B cell (primary cell): ENCODE measurements at regions not wholly inside any gene's neighbourhood (a gene's known extent, or its start where the extent isn't known, plus 50 kb on each side); places are given as distances from the start of the nearest gene placed in this dataset.

Experiments used
- ATAC-seq: fragments of 200-7000 bp; cut with Tn5 transposase; one replicate; pipeline ENCODE4 v1.10.0; 2021; ENCODE audit warnings: low read depth, mild to moderate bottlenecking, moderate number of reproducible peaks, moderate library complexity
- CTCF ChIA-PET: fragments of 350-600 bp; sonication (Branson Sonifier 250); formaldehyde crosslinking; loops from one replicate; lab custom pipeline; 2021; ENCODE audit warnings: antibody characterized with exemption, inconsistent platforms; lab: Charles Lee
- POLR2A ChIA-PET: fragments of 350-600 bp; sonication (Branson Sonifier 250); formaldehyde crosslinking; loops from one replicate; lab custom pipeline; 2021; ENCODE audit warnings: antibody characterized with exemption; lab: Charles Lee
- DNase-seq: peaks from one replicate; pipeline ENCODE4 v3.0.0; 2013
- H2AFZ ChIP-seq: 2 replicates; pipeline ENCODE4 v1.6.1; 2012; ENCODE audit warnings: mild to moderate bottlenecking, low read depth, low read length; ENCODE audit not compliant: insufficient read depth, poor library complexity, severe bottlenecking
- H3K27ac ChIP-seq, 2 donors: 1 replicate in 1 of 2; 2 replicates in 1 of 2; pipeline ENCODE4 v1.5.1; 2012 to 2013; ENCODE audit warnings: low read length in 2 of 2, mild to moderate bottlenecking in 2 of 2, moderate library complexity in 1 of 2
- H3K27me3 ChIP-seq, 4 experiments: fragments of 200-600 bp in 1 of 4; sonication (generic) in 1 of 4; replicated peaks in 1 of 4; 1 replicate in 2 of 4; 2 replicates in 2 of 4; pipeline versions ENCODE4 v1.6.1 to v1.7.0; 2013 to 2016; ENCODE audit warnings: low read length in 3 of 4, mild to moderate bottlenecking in 2 of 4, mixed read lengths in 1 of 4, moderate library complexity in 1 of 4; ENCODE audit not compliant: insufficient read depth in 4 of 4, control insufficient read depth in 3 of 4; ENCODE audit errors: control extremely low read depth in 1 of 4
- H3K36me3 ChIP-seq, 2 experiments: replicated peaks in 1 of 2; 1 replicate in 1 of 2; 2 replicates in 1 of 2; pipeline versions ENCODE4 v1.6.1 to v1.7.1; 2013; ENCODE audit warnings: low read length in 1 of 2; ENCODE audit not compliant: insufficient read depth in 2 of 2, control insufficient read depth in 1 of 2; ENCODE audit errors: control extremely low read depth in 1 of 2, extremely low read depth in 1 of 2
- H3K4me1 ChIP-seq, 2 donors: fragments of 200-600 bp in 1 of 2; sonication (generic) in 1 of 2; 1 replicate in 1 of 2; 2 replicates in 1 of 2; pipeline versions ENCODE4 v1.5.1 to v1.6.1; 2013 to 2017; ENCODE audit warnings: low read length in 2 of 2; ENCODE audit not compliant: control insufficient read depth in 2 of 2, insufficient read depth in 2 of 2
- H3K4me2 ChIP-seq: replicated peaks from 2 replicates; pipeline ENCODE3; 2012; ENCODE audit warnings: mild to moderate bottlenecking, low read depth, low read length; ENCODE audit not compliant: poor library complexity, severe bottlenecking
- H3K4me3 ChIP-seq, 5 experiments: fragments of 200-600 bp in 1 of 5; sonication (generic) in 1 of 5; 1 replicate in 3 of 5; 2 replicates in 2 of 5; pipeline versions ENCODE4 v1.5.1 to v1.7.0; 2011 to 2016; ENCODE audit warnings: low read length in 4 of 5, mild to moderate bottlenecking in 4 of 5, low read depth in 2 of 5, control low read depth in 1 of 5, moderate library complexity in 1 of 5; ENCODE audit not compliant: insufficient read depth in 1 of 5; ENCODE audit errors: control extremely low read depth in 1 of 5, extremely low read depth in 1 of 5
- H3K79me2 ChIP-seq: fragments of 200-600 bp; sonication (generic); one replicate; pipeline ENCODE4 v1.6.0; 2016; ENCODE audit warnings: low read length; ENCODE audit not compliant: control insufficient read depth, insufficient read depth
- H3K9ac ChIP-seq: fragments of 200-600 bp; sonication (generic); 2 replicates; pipeline ENCODE4 v1.6.1; 2017; ENCODE audit warnings: mild to moderate bottlenecking, low read length, moderate library complexity
- H3K9me3 ChIP-seq, 3 donors: one replicate each; pipeline versions ENCODE4 v1.6.1 to v1.7.1; 2013; ENCODE audit warnings: low read length in 2 of 3; ENCODE audit not compliant: control insufficient read depth in 2 of 3, insufficient read depth in 1 of 3; ENCODE audit errors: control extremely low read depth in 1 of 3
- H4K20me1 ChIP-seq: 2 replicates; pipeline ENCODE4 v1.6.0; 2012; ENCODE audit warnings: mild to moderate bottlenecking, low read length; ENCODE audit not compliant: insufficient read depth, control insufficient read depth, poor library complexity, severe bottlenecking
- H3K27ac Mint-ChIP-seq: one replicate; pipeline ENCODE4 v1.8.0; 2021; ENCODE audit warnings: mixed read lengths
- H3K27me3 Mint-ChIP-seq: one replicate; pipeline ENCODE4 v1.8.0; 2021; ENCODE audit warnings: mixed read lengths
- H3K4me1 Mint-ChIP-seq: one replicate; pipeline ENCODE4 v1.8.0; 2021; ENCODE audit warnings: mixed read lengths
- H3K4me3 Mint-ChIP-seq: one replicate; pipeline ENCODE4 v1.8.0; 2021; ENCODE audit warnings: mixed read lengths
- H3K9me3 Mint-ChIP-seq: one replicate; pipeline ENCODE4 v1.8.0; 2022; ENCODE audit warnings: mixed read lengths; ENCODE audit not compliant: insufficient read depth
- CTCF ChIP-seq: fragments of 200-600 bp; IDR thresholded peaks from one replicate; pipeline ENCODE4 v1.8.0; 2022; ENCODE audit warnings: antibody characterized with exemption, mild to moderate bottlenecking
- EZH2 ChIP-seq: IDR thresholded peaks from 2 replicates; pipeline ENCODE4 v1.6.1; 2012; ENCODE audit warnings: borderline replicate concordance, low read depth, mild to moderate bottlenecking, moderate library complexity, low read length; ENCODE audit not compliant: insufficient read depth, poor library complexity, severe bottlenecking
- WGBS: methylation state at CpG from one replicate; pipeline ENCODE4 v1.1.5; 2013; ENCODE audit warnings: missing lambda C conversion rate; ENCODE audit not compliant: insufficient coverage; 5-methylcytosine and 5-hydroxymethylcytosine counted together
- intact Hi-C: fragments of 100-400 bp; cut with micrococcal nuclease; formaldehyde crosslinking; loops from one replicate; pipeline ENCODE4 v1.10.0; 2022

DNA sequence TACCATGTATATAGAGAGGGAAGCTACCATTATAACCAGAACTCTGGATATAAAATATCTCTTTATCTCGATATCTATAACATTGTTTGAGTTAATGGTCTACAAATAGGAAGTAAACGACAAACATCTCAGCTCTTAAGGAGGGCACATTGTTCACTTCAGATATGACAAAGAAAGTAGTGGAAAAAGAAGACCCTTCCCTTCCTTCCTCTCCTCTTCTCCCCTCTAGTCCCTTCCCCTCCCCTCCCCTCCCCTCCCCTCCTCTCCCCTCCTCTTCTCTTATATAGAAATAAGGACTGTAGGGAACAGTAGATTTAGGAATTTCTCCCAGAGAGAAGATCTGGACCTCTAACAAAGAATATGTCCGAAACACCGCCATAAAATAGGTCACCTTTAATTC is 1731.9 kb upstream of the CDH9 start:
- H3K79me2 ChIP-seq = no peaks in the 10 kb centered on the region
- H3K4me1 ChIP-seq = no peaks in the 10 kb centered on the region
- Mint-ChIP-seq H3K4me3 (no peak overlapping the region), H3K4me1 (no peaks in the 10 kb centered on the region), H3K27ac (no peak overlapping the region), H3K27me3 (no peaks in the 10 kb centered on the region), H3K9me3 (no peaks in the 10 kb centered on the region)
- POLR2A ChIA-PET = no interaction called here
- CTCF ChIA-PET = no interaction called here
- WGBS = no CpG with 5 or more reads among the region's 4 CpGs
- no peaks in the 10 kb centered on the region for H3K27me3 ChIP-seq
- H3K4me3 ChIP-seq = no peak overlapping the region
- no peak overlapping the region for H3K27ac ChIP-seq
- TF ChIP-seq CTCF (no peak), EZH2 (no peak)
- ATAC-seq = no peak
- no peaks in the 10 kb centered on the region for H4K20me1 ChIP-seq
- intact Hi-C loops = no loop called here
- no peak overlapping the region for H3K9ac ChIP-seq
- H3K9me3 ChIP-seq = no peaks in the 10 kb centered on the region
- no peak for DNase-seq
- H3K4me2 ChIP-seq = no peak overlapping the region
- H2AFZ ChIP-seq = no peak overlapping the region
- H3K36me3 ChIP-seq = no peaks in the 10 kb centered on the region

GRCh38 chr5:28766565-28767158 is 1728.3 kb upstream of the CDH9 start:
- no peaks in the 10 kb centered on the region for H3K36me3 ChIP-seq
- H2AFZ ChIP-seq = no peak overlapping the region
- no peak overlapping the region for H3K9ac ChIP-seq
- no peaks in the 10 kb centered on the region for H3K79me2 ChIP-seq
- H4K20me1 ChIP-seq = no peaks in the 10 kb centered on the region
- no peak overlapping the region for H3K4me3 ChIP-seq
- WGBS = no CpG with 5 or more reads among the region's 2 CpGs
- no peaks in the 10 kb centered on the region for H3K9me3 ChIP-seq
- Mint-ChIP-seq H3K4me1 (no peaks in the 10 kb centered on the region), H3K4me3 (no peak overlapping the region), H3K9me3 (no peaks in the 10 kb centered on the region), H3K27me3 (no peaks in the 10 kb centered on the region), H3K27ac (no peak overlapping the region)
- no peak for TF ChIP-seq EZH2
- TF ChIP-seq CTCF = no peak
- no peaks in the 10 kb centered on the region for H3K27me3 ChIP-seq
- POLR2A ChIA-PET = no interaction called here
- intact Hi-C loops = no loop called here
- H3K4me2 ChIP-seq = no peak overlapping the region
- no peaks in the 10 kb centered on the region for H3K4me1 ChIP-seq
- CTCF ChIA-PET = no interaction called here
- no peak for ATAC-seq
- DNase-seq = no peak
- H3K27ac ChIP-seq = no peak overlapping the region
